ENCODE measurements at regions not wholly inside any gene's neighbourhood (a gene's known extent, or its start where the extent isn't known, plus 50 kb on each side); places are given as distances from the start of the nearest gene placed in this dataset.
"Not testable (repeated sequence)": the region's sequence is repeated elsewhere in the genome, so short reads cannot be mapped to it uniquely, and the experiment has no call there.

DNA sequence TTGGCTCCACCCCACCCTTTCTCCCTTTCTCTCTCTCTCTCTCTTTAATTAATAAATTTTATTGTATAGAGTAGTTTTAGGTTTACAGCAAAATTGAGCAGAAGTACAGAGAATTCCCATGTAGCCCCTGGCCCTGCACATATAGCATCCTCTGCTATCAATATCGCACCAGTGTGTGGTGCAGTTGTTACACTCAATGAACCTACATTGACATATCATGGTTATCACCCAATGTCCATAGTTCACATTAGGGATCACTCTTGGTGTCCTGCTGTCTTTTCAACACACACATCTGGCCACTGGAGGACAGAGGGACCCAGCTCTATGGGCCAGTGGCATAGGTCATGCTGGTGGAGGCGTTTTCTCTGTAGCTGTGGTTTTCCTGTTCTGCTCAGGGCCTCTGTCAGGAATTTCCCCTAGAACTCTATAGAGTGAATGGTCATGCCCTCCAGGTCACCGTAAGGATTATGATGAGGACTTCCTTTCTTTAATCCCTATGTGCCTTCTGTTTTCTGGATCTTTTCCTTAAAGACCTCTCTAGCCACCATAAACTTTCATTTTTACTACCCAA is 98.2 kb upstream of the NAV2 start:
- no peaks in the 10 kb centered on the region for H3K4me1 Mint-ChIP-seq
- DNase-seq = no peak
- H3K27me3 Mint-ChIP-seq = peaks cover 7 to 8% (median 8%) of the 10 kb centered on the region in 3 donors
- peaks cover 0 to 8% of the 10 kb centered on the region in 2 donors for H3K36me3 Mint-ChIP-seq
- no peak overlapping the region for H3K4me3 Mint-ChIP-seq
- no peak overlapping the region for H3K27ac Mint-ChIP-seq
- ATAC-seq (ENCODE audit: low read depth in 2 of 2) = no peak
- H3K9me3 Mint-ChIP-seq = peaks cover 16 to 30% (median 24%) of the 10 kb centered on the region in 7 donors

DNA sequence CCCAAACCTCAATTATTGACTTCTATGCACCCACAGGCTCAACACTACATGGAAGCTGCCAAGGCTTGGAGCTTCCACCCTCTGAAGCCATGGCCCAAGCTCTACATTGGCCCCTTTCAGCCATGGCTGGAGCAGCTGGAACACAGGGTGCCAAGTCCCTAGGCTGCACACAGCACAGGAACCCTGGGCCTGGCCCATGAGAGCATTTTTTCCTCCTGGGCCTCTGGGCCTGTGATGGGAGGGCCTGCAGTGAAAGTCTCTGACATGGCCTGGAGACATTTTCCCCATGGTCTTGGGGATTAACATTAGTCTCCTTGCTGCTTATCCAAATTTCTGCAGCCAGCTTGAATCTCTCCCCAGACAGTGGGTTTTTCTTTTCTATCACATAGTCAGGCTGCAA is 100.6 kb upstream of the NAV2 start:
- Mint-ChIP-seq H3K27me3 (peaks cover 7 to 19% (median 8%) of the 10 kb centered on the region in 3 donors), H3K9me3 (peaks cover 13 to 25% (median 20%) of the 10 kb centered on the region in 7 donors)
- not testable (repeated sequence) for H3K36me3 Mint-ChIP-seq; ATAC-seq (ENCODE audit: low read depth in 2 of 2); H3K4me1 Mint-ChIP-seq; DNase-seq; H3K4me3 Mint-ChIP-seq; H3K27ac Mint-ChIP-seq

DNA sequence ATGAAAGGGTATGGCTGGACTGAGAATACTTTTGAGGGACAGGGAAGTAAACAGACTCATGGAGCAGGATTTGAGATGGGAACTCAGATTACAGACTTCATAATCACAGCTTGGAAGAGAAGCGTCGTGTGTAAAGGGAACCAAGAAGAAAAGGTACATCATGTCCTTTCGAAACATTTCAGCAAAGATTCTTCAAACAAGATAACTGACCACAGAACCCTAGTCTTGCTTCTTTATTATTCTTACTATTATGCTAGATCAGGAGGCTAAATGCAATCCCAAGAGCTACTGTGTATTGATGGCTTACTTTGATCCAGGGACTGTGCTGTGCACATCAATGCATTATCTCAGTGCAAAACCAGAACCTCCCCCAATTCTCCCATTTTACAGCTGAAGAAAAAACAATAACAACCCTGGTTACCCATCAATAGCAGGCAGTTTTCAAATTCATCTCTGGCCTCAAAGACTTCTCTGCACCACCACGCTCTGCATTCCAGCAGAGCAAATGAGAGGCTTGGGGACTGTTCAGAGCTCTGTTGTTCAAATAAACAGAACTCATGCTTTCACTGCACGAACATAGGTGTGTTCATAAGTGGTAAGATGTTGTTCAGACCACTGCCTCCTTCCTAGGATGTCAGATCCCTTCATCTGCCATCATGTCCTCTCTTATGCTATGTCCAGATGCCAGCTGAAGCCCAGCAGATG is 104.8 kb upstream of the NAV2 start:
- ATAC-seq (ENCODE audit: low read depth in 2 of 2) (no peak), DNase-seq (no peak)
- peaks cover 20 to 38% (median 21%) of the 10 kb centered on the region in 7 donors for H3K9me3 Mint-ChIP-seq
- H3K27ac Mint-ChIP-seq = no peak overlapping the region
- H3K4me1 Mint-ChIP-seq = no peaks in the 10 kb centered on the region
- H3K4me3 Mint-ChIP-seq = no peak overlapping the region
- peaks cover 0 to 7% of the 10 kb centered on the region in 2 donors for H3K36me3 Mint-ChIP-seq
- peaks cover 14 to 22% (median 18%) of the 10 kb centered on the region in 3 donors for H3K27me3 Mint-ChIP-seq

DNA sequence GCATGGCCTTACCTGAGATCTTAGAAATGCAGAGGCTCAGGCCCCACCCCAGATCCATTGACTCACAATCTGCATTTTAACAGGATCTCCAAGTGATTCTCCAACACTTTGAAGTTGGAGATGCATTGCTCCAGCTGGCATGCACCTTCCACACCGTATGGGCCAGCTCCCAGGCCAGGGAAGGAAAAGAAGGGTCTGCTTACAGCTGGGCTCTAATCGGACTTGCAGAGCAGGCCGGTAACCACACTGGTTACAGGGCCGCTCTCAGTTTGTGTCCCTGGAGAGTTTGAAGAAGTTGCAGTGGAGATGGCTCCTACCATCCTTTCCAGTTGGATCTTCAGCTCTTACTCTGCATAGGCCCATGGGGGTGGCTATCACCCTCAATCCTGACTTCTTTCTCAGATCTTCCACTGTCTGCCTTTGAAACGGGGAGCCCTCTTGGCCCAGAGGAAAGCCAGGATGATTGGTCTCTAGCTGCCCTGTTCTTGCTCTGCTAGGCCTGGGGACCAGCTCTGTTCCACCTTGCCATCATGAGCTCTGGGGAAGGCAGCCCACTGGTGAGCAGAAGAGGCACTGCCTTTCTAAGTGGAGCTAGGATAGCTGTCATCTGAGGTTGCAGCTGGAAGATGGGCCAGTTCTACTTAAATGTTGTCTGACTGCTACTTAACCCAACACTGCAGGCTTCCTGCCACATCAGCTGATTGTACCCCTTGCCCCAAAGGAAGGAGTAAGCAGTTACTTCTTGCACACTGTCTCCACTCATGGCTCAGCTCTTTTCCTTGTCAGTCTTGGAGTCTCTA is 105.6 kb upstream of the NAV2 start:
- Mint-ChIP-seq H3K27ac (no peak overlapping the region), H3K9me3 (peaks cover 12 to 36% (median 15%) of the 10 kb centered on the region in 7 donors), H3K36me3 (no peaks in the 10 kb centered on the region), H3K4me3 (no peak overlapping the region), H3K4me1 (no peaks in the 10 kb centered on the region), H3K27me3 (peaks cover 20 to 27% (median 22%) of the 10 kb centered on the region in 3 donors)
- ATAC-seq (ENCODE audit: low read depth in 2 of 2) = no peak
- DNase-seq = no peak

DNA sequence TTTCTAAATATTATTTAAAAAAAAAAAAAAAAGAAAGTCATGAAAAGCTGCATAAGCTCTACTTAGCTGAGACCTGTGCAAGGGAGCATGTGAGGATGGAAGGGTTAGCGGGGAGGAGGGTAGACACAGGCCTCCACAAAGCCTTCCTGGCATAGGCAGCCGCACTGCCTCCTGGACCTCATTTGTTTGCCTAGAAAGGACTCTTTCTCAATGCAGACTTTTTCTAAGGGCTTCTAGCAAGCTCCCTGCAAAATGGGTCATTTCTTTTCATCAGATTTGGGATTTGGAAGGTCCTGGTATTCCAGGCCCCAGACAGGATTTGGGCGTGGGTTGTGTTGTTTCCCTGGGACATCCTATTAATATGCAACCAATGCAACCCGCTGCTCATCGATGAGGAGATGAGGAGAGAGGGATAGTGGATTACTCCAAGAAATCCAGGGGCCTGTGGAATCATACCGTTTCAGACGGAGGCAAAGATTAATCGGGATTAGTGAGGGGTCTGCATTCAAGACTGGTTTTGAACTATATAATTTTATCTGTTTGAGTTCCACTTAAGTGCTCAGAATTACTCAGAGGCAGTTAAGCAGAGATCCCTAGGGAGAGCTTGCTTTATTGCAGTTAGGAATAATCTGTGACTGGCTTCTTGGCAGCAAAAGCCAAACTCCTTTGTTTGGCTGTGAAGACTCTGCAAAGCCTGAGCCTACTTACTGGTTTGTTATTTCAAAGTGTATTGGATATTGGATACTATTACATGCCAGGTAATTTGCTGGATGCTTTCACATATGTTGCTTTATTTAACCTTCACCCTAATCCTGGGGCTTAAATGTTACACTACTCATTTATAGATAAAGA is 106.9 kb upstream of the NAV2 start:
- H3K4me3 Mint-ChIP-seq = no peak overlapping the region
- no peak overlapping the region for H3K27ac Mint-ChIP-seq
- ATAC-seq (ENCODE audit: low read depth in 2 of 2) = no peak

DNA sequence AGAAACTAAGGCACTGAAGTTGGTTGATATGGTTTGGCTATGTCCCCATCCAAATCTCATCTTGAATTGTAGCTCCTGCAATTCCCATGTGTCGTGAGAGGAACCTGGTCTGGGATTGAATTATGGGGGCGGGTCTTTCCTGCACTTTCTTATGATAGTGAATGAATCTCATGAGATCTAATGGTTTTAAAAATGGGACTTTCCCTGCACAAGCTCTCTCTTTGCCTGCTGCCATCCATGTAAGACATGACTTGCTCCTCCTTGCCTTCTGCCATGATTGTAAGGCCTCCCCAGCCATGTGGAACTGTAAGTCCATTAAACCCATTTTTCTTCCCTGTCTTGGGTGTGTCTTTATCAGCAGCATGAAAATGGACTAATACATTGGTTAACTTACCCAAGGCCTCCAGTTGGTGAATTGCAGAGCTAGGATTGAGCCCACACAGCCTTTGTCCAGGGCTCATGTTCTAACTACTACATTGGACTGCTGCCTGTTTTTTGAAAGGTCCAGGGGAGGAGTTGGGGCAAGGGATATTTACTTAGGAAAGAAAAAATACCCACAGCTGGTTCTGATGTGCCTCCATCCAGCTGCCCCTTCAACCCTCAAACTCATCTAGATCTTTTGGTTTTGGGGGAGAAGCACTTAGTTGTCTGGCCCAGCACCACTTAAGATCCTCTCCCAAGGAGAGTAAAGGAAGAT is 107.8 kb upstream of the NAV2 start:
- no peak overlapping the region for H3K27ac Mint-ChIP-seq
- no peak for DNase-seq
- peaks cover 4 to 25% (median 9%) of the 10 kb centered on the region in 7 donors for H3K9me3 Mint-ChIP-seq
- H3K36me3 Mint-ChIP-seq = no peaks in the 10 kb centered on the region
- no peak for ATAC-seq (ENCODE audit: low read depth in 2 of 2)
- H3K4me1 Mint-ChIP-seq = no peaks in the 10 kb centered on the region
- H3K4me3 Mint-ChIP-seq = peak overlapping the region in 1 of 8 donors; percentile 64
- H3K27me3 Mint-ChIP-seq = peaks cover 16 to 28% (median 28%) of the 10 kb centered on the region in 3 donors

More for the DNA sequence above, 106.9 kb upstream of the NAV2 start:
- Mint-ChIP-seq H3K9me3 (peaks cover 8 to 25% (median 14%) of the 10 kb centered on the region in 7 donors), H3K4me1 (no peaks in the 10 kb centered on the region), H3K27me3 (peaks cover 21 to 34% (median 28%) of the 10 kb centered on the region in 3 donors), H3K36me3 (no peaks in the 10 kb centered on the region)
- DNase-seq = no peak

DNA sequence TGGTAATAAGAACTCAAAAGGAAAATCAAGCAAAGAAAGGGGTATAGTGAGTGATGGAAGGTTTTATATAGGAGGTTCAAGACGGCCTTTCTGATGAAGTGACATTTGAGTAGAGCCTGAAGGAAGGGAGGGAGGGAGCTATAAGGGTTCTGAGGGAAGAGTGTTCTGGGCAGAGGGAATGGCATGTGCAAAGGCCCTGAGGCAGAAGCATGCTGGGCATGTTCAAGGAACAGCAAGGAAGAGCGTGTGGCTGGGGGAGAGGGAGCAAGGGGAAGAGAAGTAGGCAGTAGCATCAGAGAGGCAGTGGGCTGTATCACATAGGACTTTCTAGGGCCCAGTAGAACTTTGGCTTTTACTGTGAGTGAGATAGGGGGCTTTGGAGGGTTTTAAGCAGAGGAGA is 108.9 kb upstream of the NAV2 start:
- H3K4me1 Mint-ChIP-seq = no peaks in the 10 kb centered on the region
- H3K4me3 Mint-ChIP-seq = no peak overlapping the region
- DNase-seq = no peak
- H3K9me3 Mint-ChIP-seq = peaks cover 4 to 25% (median 9%) of the 10 kb centered on the region in 7 donors
- no peaks in the 10 kb centered on the region for H3K36me3 Mint-ChIP-seq
- peaks cover 21 to 28% (median 22%) of the 10 kb centered on the region in 3 donors for H3K27me3 Mint-ChIP-seq
- H3K27ac Mint-ChIP-seq = no peak overlapping the region
- ATAC-seq (ENCODE audit: low read depth in 2 of 2) = no peak

DNA sequence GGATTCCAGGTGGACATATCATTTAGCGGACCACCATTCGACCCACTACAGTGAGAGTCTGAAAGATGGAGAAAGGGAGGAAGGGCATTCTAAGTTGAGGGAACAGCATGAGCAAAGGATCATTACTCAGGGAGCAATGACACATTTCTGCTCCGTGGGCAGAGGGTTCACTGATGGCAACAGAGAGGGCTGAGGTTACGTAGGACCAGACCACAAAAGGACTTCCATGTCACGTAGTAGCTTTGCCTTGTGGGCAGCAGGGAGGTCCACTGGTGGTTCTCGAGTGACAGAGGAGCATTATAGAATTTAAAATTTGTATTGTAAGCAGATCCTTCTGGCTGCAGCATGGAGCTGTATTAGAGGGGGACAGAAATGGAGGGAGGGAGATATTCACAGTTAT is 109.7 kb upstream of the NAV2 start:
- no peak for ATAC-seq (ENCODE audit: low read depth in 2 of 2)
- no peak for DNase-seq
- H3K27me3 Mint-ChIP-seq = peaks cover 19 to 28% (median 22%) of the 10 kb centered on the region in 3 donors
- H3K9me3 Mint-ChIP-seq = peaks cover 4 to 25% (median 9%) of the 10 kb centered on the region in 7 donors
- no peak overlapping the region for H3K4me3 Mint-ChIP-seq
- no peaks in the 10 kb centered on the region for H3K36me3 Mint-ChIP-seq
- no peak overlapping the region for H3K27ac Mint-ChIP-seq
- no peaks in the 10 kb centered on the region for H3K4me1 Mint-ChIP-seq

DNA sequence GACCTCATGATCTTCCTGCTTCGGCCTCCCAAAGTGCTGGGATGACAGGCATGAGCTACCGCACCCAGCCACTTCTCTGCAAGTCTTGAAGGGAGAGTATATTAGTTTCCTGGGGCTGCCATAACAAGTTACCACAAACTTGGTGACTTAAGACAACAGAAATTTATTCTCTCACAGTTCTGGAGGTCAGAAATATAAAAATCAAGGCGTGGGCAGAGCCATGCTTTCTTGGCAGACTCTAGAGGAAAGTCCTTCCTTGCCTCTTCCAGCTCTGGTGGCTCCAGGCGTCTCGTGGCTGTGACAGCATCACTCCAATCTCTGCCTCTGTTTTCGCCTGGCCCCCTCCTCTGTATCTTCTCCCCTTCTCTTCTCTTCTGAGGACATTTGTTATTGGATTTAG is 110.2 kb upstream of the NAV2 start:
- Mint-ChIP-seq H3K27me3 (peaks cover 18 to 28% (median 22%) of the 10 kb centered on the region in 3 donors), H3K4me3 (no peak overlapping the region), H3K9me3 (peaks cover 4 to 25% (median 9%) of the 10 kb centered on the region in 7 donors), H3K27ac (no peak overlapping the region), H3K36me3 (no peaks in the 10 kb centered on the region), H3K4me1 (no peaks in the 10 kb centered on the region)
- DNase-seq (no peak), ATAC-seq (ENCODE audit: low read depth in 2 of 2) (no peak)

DNA sequence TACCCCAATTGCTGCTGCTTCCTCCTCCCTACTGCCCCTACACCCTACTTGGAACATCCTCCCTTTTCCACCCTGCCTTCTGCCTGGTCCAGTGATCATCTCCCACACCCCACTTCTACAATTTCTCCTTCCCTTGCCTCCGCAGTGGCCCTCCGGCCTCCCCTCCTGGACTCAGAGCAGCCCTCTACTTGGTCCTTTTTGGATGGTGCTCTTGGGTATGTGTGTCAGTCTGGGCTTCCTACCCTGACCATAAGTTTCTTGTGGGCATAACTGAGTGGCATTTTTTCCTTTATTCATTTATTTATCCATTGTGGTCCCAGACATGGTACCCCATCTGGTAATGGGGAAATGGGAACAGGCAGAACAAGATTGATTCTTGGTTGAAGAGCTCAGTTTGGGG is 111.4 kb upstream of the NAV2 start:
- H3K27ac Mint-ChIP-seq = peak overlapping the region in 1 of 6 donors; percentile 46
- peaks cover 4 to 25% (median 9%) of the 10 kb centered on the region in 7 donors for H3K9me3 Mint-ChIP-seq
- H3K27me3 Mint-ChIP-seq = peaks cover 18 to 35% (median 22%) of the 10 kb centered on the region in 3 donors
- ATAC-seq (ENCODE audit: low read depth in 2 of 2) (no peak), DNase-seq (no peak)
- H3K4me3 Mint-ChIP-seq = no peak overlapping the region
- H3K36me3 Mint-ChIP-seq = no peaks in the 10 kb centered on the region
- H3K4me1 Mint-ChIP-seq = no peaks in the 10 kb centered on the region

DNA sequence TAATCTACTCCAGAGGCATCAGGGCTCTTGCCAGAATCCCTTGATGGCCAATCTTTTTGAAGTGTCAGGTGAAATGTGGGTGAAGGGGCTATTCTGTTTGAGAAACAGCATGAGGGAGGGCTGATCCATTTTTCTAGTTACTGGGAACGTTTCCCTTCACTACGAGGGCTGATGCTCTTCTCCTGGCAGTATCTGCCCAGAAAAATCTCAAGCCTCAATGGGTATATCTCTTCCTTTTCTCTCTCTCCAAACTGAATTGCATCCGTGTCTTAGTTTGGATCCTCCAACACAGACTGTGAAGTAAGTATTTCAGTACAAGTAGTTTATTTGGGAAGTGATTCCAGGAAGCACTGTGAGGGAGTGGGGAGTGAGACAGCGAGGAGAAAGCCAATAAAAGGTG is 113.0 kb upstream of the NAV2 start:
- ATAC-seq (ENCODE audit: low read depth in 2 of 2) = no peak
- Mint-ChIP-seq H3K4me3 (no peak overlapping the region), H3K9me3 (peaks cover 4 to 21% (median 9%) of the 10 kb centered on the region in 7 donors)

DNA sequence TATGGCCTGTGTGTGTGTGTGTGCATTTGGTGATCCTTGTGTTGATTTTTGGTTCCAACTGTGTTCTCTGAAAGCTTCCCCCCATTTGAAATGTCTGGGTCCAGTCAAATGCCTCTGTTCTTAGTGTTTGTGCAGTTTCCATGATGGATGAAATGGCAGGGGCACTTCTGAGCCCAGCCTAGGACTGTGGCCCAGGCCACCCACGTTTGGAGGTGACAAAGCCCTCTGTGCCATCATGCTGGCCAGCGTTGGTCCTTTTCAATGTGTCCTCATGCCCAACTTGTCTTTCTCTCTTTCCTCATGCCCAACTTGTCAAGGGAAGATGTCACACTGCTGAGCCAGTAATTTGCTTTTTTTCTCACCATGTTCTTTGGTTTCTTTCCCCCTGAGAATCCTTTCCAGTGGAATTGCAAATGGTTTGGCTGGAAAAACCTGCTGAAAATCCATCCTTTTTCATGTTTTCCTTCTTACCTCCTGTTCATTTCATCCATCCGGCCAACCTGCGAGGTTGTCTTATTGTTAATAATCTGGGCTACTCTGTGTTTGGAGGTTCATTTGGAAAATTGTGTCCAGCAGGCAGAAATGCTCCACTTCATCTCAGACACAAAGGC is 113.7 kb upstream of the NAV2 start:
- Mint-ChIP-seq H3K27ac (peak overlapping the region in 1 of 6 donors; percentile 11), H3K4me1 (no peaks in the 10 kb centered on the region), H3K9me3 (peaks cover 3 to 14% (median 4%) of the 10 kb centered on the region in 7 donors), H3K36me3 (no peaks in the 10 kb centered on the region), H3K27me3 (peaks cover 18 to 44% (median 27%) of the 10 kb centered on the region in 3 donors), H3K4me3 (peak overlapping the region in 1 of 8 donors; percentile 48)
- DNase-seq (no peak), ATAC-seq (ENCODE audit: low read depth in 2 of 2) (no peak)

More for the DNA sequence above, 113.0 kb upstream of the NAV2 start:
- H3K27me3 Mint-ChIP-seq = peaks cover 18 to 40% (median 24%) of the 10 kb centered on the region in 3 donors
- H3K36me3 Mint-ChIP-seq = no peaks in the 10 kb centered on the region
- H3K4me1 Mint-ChIP-seq = no peaks in the 10 kb centered on the region
- DNase-seq = no peak
- H3K27ac Mint-ChIP-seq = no peak overlapping the region

Measured in naive B cell (primary cell).